OCI-LY7 (cell line): ENCODE measurements at regions not wholly inside any gene's neighbourhood (a gene's known extent, or its start where the extent isn't known, plus 50 kb on each side); places are given as distances from the start of the nearest gene placed in this dataset.
"Not testable (repeated sequence)": the region's sequence is repeated elsewhere in the genome, so short reads cannot be mapped to it uniquely, and the experiment has no call there.

Experiments
- BruUV-seq: library from RNA; stranded (reverse); fragments of 400-500 nt; replicated peaks from 2 replicates; lab custom pipeline; 2021; lab: Mats Ljungman, UMichigan
- CTCF ChIA-PET: fragments of 300-600 bp; sonication (Branson Sonifier 250); formaldehyde crosslinking; loops from one replicate; lab custom pipeline; 2022; ENCODE audit warnings: antibody characterized with exemption; ENCODE audit not compliant: unreplicated experiment; lab: Charles Lee
- POLR2A ChIA-PET: fragments of 300-600 bp; sonication (Branson Sonifier 250); formaldehyde crosslinking; loops from one replicate; lab custom pipeline; 2022; ENCODE audit warnings: antibody characterized with exemption; lab: Charles Lee
- DNase-seq: peaks from one replicate; pipeline ENCODE4 v3.0.0-alpha.2; 2015; ENCODE audit warnings: low spot score
- H2AFZ ChIP-seq: fragments of 200-600 bp; sonication (generic), shearing (Covaris generic); 2 replicates; pipeline ENCODE4 v1.6.1; 2014; ENCODE audit warnings: mild to moderate bottlenecking, antibody characterized with exemption, low read length, moderate library complexity
- H3K27ac ChIP-seq: fragments of 200-600 bp; sonication (generic); 2 replicates; pipeline ENCODE4 v1.5.1; 2014; ENCODE audit warnings: mixed run types, low read depth, mild to moderate bottlenecking, moderate library complexity, low read length, inconsistent platforms; ENCODE audit not compliant: poor library complexity, severe bottlenecking
- H3K36me3 ChIP-seq: fragments of 200-600 bp; sonication (generic); 2 replicates; pipeline ENCODE4 v1.6.1; 2014; ENCODE audit warnings: mild to moderate bottlenecking, antibody characterized with exemption, low read length, moderate library complexity, mixed read lengths; ENCODE audit not compliant: insufficient read depth
- H3K4me1 ChIP-seq: fragments of 200-600 bp; sonication (generic); 2 replicates; pipeline ENCODE4 v1.5.1; 2014; ENCODE audit warnings: mild to moderate bottlenecking, low read length; ENCODE audit not compliant: insufficient read depth, poor library complexity, severe bottlenecking
- H3K4me2 ChIP-seq: fragments of 200-600 bp; sonication (generic); 2 replicates; pipeline ENCODE4 v1.6.1; 2014; ENCODE audit warnings: mild to moderate bottlenecking, low read length
- H3K4me3 ChIP-seq: fragments of 200-600 bp; sonication (generic); 2 replicates; pipeline ENCODE4 v1.5.1; 2014; ENCODE audit warnings: mild to moderate bottlenecking, low read depth, low read length; ENCODE audit not compliant: poor library complexity, severe bottlenecking
- H3K79me2 ChIP-seq: fragments of 200-600 bp; sonication (generic); 2 replicates; pipeline ENCODE4 v1.6.1; 2016; ENCODE audit warnings: low read depth, mild to moderate bottlenecking, low read length, moderate library complexity, mixed read lengths; ENCODE audit not compliant: insufficient read depth
- H3K9me2 ChIP-seq: fragments of 200-600 bp; sonication (generic); 2 replicates; pipeline ENCODE4 v1.6.1; 2016; ENCODE audit warnings: mild to moderate bottlenecking, low read length, mixed read lengths; ENCODE audit not compliant: insufficient read depth
- H3K9me3 ChIP-seq: fragments of 200-600 bp; sonication (generic); 2 replicates; pipeline ENCODE4 v1.6.1; 2014; ENCODE audit warnings: mild to moderate bottlenecking, mixed run types, low read length, mixed read lengths
- H4K20me1 ChIP-seq: fragments of 200-600 bp; sonication (generic); 2 replicates; pipeline ENCODE4 v1.6.1; 2014; ENCODE audit warnings: mild to moderate bottlenecking, antibody characterized with exemption, low read length, moderate library complexity, mixed read lengths; ENCODE audit not compliant: insufficient read depth
- CTCF ChIP-seq: fragments of 200-600 bp; sonication (generic); conservative IDR thresholded peaks from 2 replicates; pipeline ENCODE4 v1.5.1; 2014; ENCODE audit warnings: mild to moderate bottlenecking, antibody characterized with exemption, low read length, moderate library complexity, mixed read lengths
- EZH2phosphoT487 ChIP-seq: fragments of 200-600 bp; sonication (generic); IDR thresholded peaks from 2 replicates; pipeline ENCODE4 v1.6.1; 2018; ENCODE audit warnings: low read depth, borderline replicate concordance, mild to moderate bottlenecking, mixed run types, antibody characterized with exemption, low read length, moderate library complexity, mixed read lengths
- intact Hi-C: fragments of 100-400 bp; cut with micrococcal nuclease; formaldehyde crosslinking; loops from one replicate; pipeline ENCODE4 v1.10.0; 2022; ENCODE audit not compliant: unreplicated experiment

- Histone ChIP-seq H3K79me2 (no peaks in the 10 kb centered on the region), H3K4me2 (no peak overlapping the region), H2AFZ (no peak overlapping the region), H3K4me1 (no peaks in the 10 kb centered on the region), H3K36me3 (no peaks in the 10 kb centered on the region), H3K4me3 (no peak overlapping the region), H3K9me2 (no peaks in the 10 kb centered on the region), H3K27ac (no peak overlapping the region), H3K9me3 (no peaks in the 10 kb centered on the region), H4K20me1 (no peaks in the 10 kb centered on the region)
- intact Hi-C loops = no loop called here
- DNase-seq = no peak
- POLR2A ChIA-PET = no interaction called here
- no peak for TF ChIP-seq EZH2phosphoT487
- TF ChIP-seq CTCF = no peak
- CTCF ChIA-PET = no interaction called here
- BruUV-seq = no TSS peak
Measured at GRCh38 chr13:112270951-112271350, 105.2 kb upstream of the SPACA7 start.

GRCh38 chr13:112286733-112287132 lies 89.4 kb upstream of the SPACA7 start:
- H3K9me3 ChIP-seq, H3K36me3 ChIP-seq, H4K20me1 ChIP-seq, H3K4me1 ChIP-seq, POLR2A ChIA-PET, H2AFZ ChIP-seq, H3K9me2 ChIP-seq, H3K4me2 ChIP-seq, DNase-seq, H3K27ac ChIP-seq, BruUV-seq, H3K79me2 ChIP-seq, H3K4me3 ChIP-seq, intact Hi-C loops, CTCF ChIA-PET: not testable (repeated sequence)

GRCh38 chr13:112320303-112320702 lies 55.9 kb upstream of the SPACA7 start:
- Histone ChIP-seq H3K36me3 (no peaks in the 10 kb centered on the region), H3K4me1 (no peaks in the 10 kb centered on the region), H4K20me1 (no peaks in the 10 kb centered on the region), H2AFZ (no peak overlapping the region), H3K27ac (no peak overlapping the region), H3K9me3 (no peaks in the 10 kb centered on the region), H3K4me3 (no peak overlapping the region), H3K9me2 (no peaks in the 10 kb centered on the region), H3K79me2 (no peaks in the 10 kb centered on the region), H3K4me2 (no peak overlapping the region)
- CTCF ChIA-PET = no interaction called here
- intact Hi-C loops = no loop called here
- no peak for TF ChIP-seq CTCF
- TF ChIP-seq EZH2phosphoT487 = no peak
- POLR2A ChIA-PET = no interaction called here
- no peak for DNase-seq
- no TSS peak for BruUV-seq
